ENCODE measurements at regions not wholly inside any gene's neighbourhood (a gene's known extent, or its start where the extent isn't known, plus 50 kb on each side); places are given as distances from the start of the nearest gene placed in this dataset.
"Not testable (repeated sequence)": the region's sequence is repeated elsewhere in the genome, so short reads cannot be mapped to it uniquely, and the experiment has no call there.

GRCh38 chr7:120186688-120187087 is 86.3 kb upstream of the KCND2 start:
- DNase-seq (ENCODE audit: low read depth) = no peak

DNA sequence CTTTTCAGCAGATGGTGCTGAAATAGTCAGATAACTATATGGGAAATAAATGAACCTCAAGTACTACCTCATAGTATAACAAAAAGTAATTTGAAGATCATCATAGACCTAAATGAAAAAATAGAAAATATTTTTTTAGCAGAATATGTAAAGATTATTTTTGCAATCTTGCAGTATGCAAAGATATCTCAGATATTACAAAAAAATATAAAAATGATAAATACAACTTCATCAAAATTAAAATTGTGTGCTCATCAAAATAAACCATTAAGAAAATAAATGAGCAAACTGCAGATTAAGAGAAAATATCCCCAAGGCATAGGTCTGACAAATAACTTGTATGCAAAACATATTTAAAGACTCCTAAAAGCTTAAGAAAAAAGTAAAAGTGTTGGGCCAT is 83.4 kb upstream of the KCND2 start:
- DNase-seq (ENCODE audit: low read depth) = no peak

DNA sequence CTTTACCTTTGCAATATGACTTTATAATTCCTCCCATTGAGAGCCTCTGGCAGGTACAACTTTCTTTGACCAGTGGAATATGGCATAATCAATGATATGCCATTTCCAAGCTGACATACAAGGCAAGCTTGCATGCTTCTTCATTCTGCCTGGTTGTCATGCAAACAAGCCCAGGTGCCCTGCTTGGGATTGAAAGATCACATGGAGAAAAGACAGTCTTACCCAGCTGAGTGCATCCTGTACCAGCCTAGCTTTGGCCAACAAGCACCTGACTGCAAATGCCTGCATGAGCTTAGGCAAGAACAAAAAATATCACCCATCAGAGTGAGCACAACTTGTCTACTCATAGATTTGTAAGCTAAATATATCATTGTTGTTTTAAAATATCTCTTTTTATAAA is 82.9 kb upstream of the KCND2 start:
- no peak for DNase-seq (ENCODE audit: low read depth)

DNA sequence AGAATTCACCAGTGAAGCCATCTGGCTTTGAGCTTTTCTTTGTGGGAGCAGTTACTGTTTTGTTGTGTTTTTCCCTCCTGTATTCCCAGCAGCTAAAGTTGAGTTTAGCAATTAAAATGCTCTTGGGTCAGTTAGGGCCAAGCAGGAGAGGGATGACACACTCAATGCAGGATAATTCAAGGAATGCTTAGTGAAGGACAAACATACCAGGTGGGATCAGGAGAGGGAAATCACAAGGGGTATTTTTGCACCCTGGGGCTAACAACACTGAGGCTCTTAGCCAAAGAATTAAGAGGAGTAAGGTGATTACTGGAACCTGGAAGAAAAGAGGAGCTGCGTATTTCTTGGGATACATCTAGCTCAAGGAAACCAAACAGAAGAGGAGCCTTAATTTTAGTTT is 82.4 kb upstream of the KCND2 start:
- no peak for DNase-seq (ENCODE audit: low read depth)

DNA sequence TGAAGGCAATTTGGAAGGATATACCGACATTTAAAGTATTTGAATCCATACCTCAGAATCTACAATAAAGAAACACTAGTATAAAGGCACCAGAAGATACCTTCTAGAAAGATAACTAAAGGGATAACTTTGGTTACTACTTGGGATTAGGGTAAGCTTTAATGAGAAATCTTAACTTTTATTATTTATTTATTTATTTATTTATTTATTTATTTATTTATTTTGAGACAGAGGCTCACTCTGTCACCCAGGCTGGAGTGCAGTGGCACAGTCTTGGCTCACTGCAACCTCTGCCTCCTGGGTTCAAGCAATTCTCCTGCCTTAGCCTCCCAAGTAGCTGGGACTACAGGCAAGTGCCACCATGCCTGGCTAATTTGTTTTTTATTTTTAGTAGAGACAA is 81.6 kb upstream of the KCND2 start:
- DNase-seq (ENCODE audit: low read depth) = not testable (repeated sequence)

DNA sequence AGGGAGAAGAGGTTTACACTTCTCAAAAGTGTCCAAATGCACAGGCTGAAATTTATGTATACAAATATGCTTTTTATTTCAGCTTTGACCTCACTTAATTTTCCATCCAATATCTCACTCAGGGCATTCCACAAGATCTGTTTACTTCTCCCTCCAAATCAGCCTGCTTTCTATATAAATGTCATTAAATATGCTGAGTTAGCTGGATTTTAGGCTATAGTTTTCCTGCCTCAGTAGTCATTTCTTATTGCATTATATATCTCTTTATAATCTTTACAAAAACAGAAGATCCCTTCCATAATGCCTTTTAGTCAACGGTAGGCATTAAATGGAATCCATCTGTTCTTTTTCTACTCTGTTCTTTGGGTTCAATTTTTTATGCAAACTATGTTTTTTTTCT is 71.7 kb upstream of the KCND2 start:
- no peak for DNase-seq (ENCODE audit: low read depth)

- no peak for DNase-seq (ENCODE audit: low read depth)
These were observed 67.9 kb upstream of the KCND2 start for GRCh38 chr7:120205101-120205500.

GRCh38 chr7:120207037-120207436 is 65.9 kb upstream of the KCND2 start:
- no peak for DNase-seq (ENCODE audit: low read depth)

GRCh38 chr7:120215654-120216053 is 57.3 kb upstream of the KCND2 start:
- no peak for DNase-seq (ENCODE audit: low read depth)

GRCh38 chr7:120216947-120217346 is 56.0 kb upstream of the KCND2 start:
- DNase-seq (ENCODE audit: low read depth) = no peak

DNA sequence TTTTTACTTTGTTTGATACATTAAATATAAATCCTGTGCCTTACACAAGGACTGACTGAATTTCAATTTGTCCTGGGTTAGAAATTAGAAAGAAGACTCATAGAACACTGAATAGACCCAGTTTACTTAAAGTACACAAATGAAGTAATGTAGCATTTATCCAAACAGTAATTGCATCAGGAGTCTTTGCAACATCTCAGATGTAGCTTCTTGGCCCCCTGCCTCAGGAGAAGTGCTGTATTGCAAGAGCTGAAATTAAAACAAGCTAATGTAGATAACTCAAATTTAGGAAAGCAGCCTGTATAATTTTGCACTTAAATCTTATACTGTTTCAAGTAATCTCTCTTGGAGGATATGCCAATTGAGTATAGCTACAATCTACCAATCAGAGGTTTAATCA is 54.3 kb upstream of the KCND2 start:
- no peak for DNase-seq (ENCODE audit: low read depth)

- DNase-seq (ENCODE audit: low read depth) = no peak
These were observed 51.3 kb upstream of the KCND2 start for GRCh38 chr7:120221666-120222065.

Measured in activated T-cell treated with anti-CD3 and anti-CD28 coated beads for 24 hours (primary cell).